Dendritic cell treated with granulocyte-macrophage colony-stimulating factor and Interleukin-4, amounts not matched to agents 40 ng/mL and 50 ng/mL, for 4 days (primary cell): ENCODE measurements at regions not wholly inside any gene's neighbourhood (a gene's known extent, or its start where the extent isn't known, plus 50 kb on each side); places are given as distances from the start of the nearest gene placed in this dataset.
"Not testable (repeated sequence)": the region's sequence is repeated elsewhere in the genome, so short reads cannot be mapped to it uniquely, and the experiment has no call there.

Source experiments
- H3K27ac Mint-ChIP-seq: one replicate; pipeline ENCODE4 v1.8.0; 2022; ENCODE audit warnings: mild to moderate bottlenecking, mixed read lengths
- H3K27me3 Mint-ChIP-seq: one replicate; pipeline ENCODE4 v1.8.0; 2022; ENCODE audit warnings: mild to moderate bottlenecking, mixed read lengths
- H3K36me3 Mint-ChIP-seq: one replicate; pipeline ENCODE4 v1.8.0; 2022; ENCODE audit warnings: low read depth, mixed read lengths
- H3K4me1 Mint-ChIP-seq: one replicate; pipeline ENCODE4 v1.8.0; 2022; ENCODE audit warnings: low read depth, mixed read lengths
- H3K4me3 Mint-ChIP-seq: one replicate; pipeline ENCODE4 v1.8.0; 2022; ENCODE audit warnings: mild to moderate bottlenecking, moderate library complexity, mixed read lengths
- H3K9me3 Mint-ChIP-seq: one replicate; pipeline ENCODE4 v1.8.0; 2022; ENCODE audit warnings: mixed read lengths
- intact Hi-C: fragments of 100-400 bp; cut with micrococcal nuclease; formaldehyde crosslinking; loops from one replicate; pipeline ENCODE4 v1.15.0; 2022

GRCh38 chr1:192459467-192459866 lies 116.1 kb upstream of the RGS1 start:
- Mint-ChIP-seq H3K27me3 (no peaks in the 10 kb centered on the region), H3K9me3 (no peaks in the 10 kb centered on the region), H3K4me3 (no peak overlapping the region), H3K4me1 (peaks cover 14% of the 10 kb centered on the region), H3K36me3 (no peaks in the 10 kb centered on the region), H3K27ac (no peak overlapping the region)
- intact Hi-C loops: no loop called here

DNA sequence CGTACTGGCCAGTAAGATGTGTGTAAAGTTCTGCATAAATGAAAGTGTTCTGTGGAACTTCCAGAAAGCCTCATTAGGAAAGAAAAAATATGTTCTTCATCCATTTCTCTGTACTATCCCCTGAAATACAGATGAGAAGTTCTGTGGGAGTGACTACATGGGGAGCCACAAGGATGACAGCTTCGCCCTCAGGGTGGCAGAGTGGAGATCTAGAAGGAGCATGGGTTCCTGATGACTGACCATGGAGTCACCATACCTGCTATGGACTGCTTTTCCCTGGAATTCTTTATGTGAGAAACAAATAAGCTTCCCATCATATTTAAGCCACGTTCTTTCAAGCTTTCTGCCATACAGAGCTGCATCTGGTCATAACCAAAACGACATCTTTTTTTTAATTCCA lies 113.9 kb upstream of the RGS1 start:
- H3K9me3 Mint-ChIP-seq: no peaks in the 10 kb centered on the region
- no peak overlapping the region for H3K27ac Mint-ChIP-seq
- intact Hi-C loops: no loop called here
- peaks cover 14% of the 10 kb centered on the region for H3K4me1 Mint-ChIP-seq
- H3K4me3 Mint-ChIP-seq: no peak overlapping the region
- H3K36me3 Mint-ChIP-seq: no peaks in the 10 kb centered on the region
- H3K27me3 Mint-ChIP-seq: no peaks in the 10 kb centered on the region

DNA sequence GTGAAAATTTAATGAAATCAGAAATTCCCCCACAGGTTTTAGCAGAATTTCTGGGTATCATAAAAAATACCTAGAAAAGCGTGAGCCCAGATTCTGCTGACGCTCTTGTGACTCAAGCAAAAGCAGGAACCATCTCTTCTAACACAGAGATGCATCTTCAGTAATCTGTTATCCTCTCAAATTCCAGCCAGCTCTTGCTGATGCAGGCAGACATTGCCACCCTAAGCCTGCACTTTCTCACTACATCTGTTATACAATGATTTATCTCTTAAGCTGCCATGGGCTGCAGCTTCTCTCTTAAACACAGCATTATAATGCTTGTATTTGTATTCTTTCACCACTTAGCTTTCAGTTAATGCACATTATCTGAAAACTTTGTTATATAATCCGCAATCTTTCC lies 113.0 kb upstream of the RGS1 start:
- Mint-ChIP-seq H3K4me3 (no peak overlapping the region), H3K36me3 (no peaks in the 10 kb centered on the region), H3K9me3 (no peaks in the 10 kb centered on the region), H3K27ac (no peak overlapping the region), H3K27me3 (no peaks in the 10 kb centered on the region), H3K4me1 (peaks cover 14% of the 10 kb centered on the region)
- intact Hi-C loops: no loop called here

GRCh38 chr1:192463661-192464060 lies 111.9 kb upstream of the RGS1 start:
- Mint-ChIP-seq H3K27ac (no peak overlapping the region), H3K27me3 (no peaks in the 10 kb centered on the region), H3K4me3 (no peak overlapping the region), H3K4me1 (peaks cover 14% of the 10 kb centered on the region), H3K36me3 (no peaks in the 10 kb centered on the region), H3K9me3 (no peaks in the 10 kb centered on the region)
- intact Hi-C loops: no loop called here

- H3K36me3 Mint-ChIP-seq, H3K4me3 Mint-ChIP-seq, H3K9me3 Mint-ChIP-seq, intact Hi-C loops, H3K27ac Mint-ChIP-seq, H3K27me3 Mint-ChIP-seq: not testable (repeated sequence)
- H3K4me1 Mint-ChIP-seq: peaks cover 14% of the 10 kb centered on the region
Observed at GRCh38 chr1:192465221-192465620, 110.4 kb upstream of the RGS1 start.

DNA sequence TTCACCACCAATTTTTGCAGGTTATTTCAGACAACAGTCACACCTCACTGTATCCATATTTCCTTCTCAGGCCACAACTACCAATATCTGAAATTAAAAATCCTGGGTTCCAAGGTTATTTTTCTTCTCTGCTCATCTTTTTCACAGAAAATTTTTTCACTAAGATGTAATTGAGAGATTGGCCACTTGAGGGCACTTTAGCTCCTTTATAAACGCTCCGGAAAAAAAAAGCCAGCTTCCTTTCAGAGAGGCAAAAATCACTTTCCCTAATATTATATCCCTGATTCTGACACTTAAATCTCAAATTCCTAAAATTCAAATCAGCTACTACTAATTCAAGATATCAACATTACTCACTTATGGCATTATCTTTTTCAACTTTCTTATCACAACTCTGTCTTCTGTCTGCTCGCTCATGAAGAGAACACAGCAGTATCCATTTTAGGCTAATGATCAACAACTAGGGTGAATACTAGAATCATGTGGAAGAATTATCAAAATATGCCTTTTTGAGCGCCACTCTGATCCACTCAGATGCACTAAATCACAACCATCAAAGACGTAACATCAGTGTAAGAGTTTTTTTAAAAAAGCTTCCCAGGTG lies 101.4 kb upstream of the RGS1 start:
- H3K4me1 Mint-ChIP-seq: peaks cover 9% of the 10 kb centered on the region
- no peaks in the 10 kb centered on the region for H3K9me3 Mint-ChIP-seq
- H3K27me3 Mint-ChIP-seq: peaks cover 2% of the 10 kb centered on the region
- no peak overlapping the region for H3K4me3 Mint-ChIP-seq
- intact Hi-C loops: loop anchor here (1.0 to 10.0 kb wide), 4 partner anchors 135 to 651 kb away; partner anchors contain the start of gene CDC73
- H3K27ac Mint-ChIP-seq: no peak overlapping the region
- H3K36me3 Mint-ChIP-seq: no peaks in the 10 kb centered on the region

GRCh38 chr1:192475329-192475728 lies 100.2 kb upstream of the RGS1 start:
- intact Hi-C loops: loop anchor here (5.0 to 10.0 kb wide), 2 partner anchors 37 to 649 kb away; partner anchors contain the start of gene CDC73
- Mint-ChIP-seq H3K36me3 (no peaks in the 10 kb centered on the region), H3K27ac (peak overlapping the region; percentile 6), H3K4me1 (peaks cover 9% of the 10 kb centered on the region), H3K27me3 (peaks cover 2% of the 10 kb centered on the region), H3K9me3 (no peaks in the 10 kb centered on the region), H3K4me3 (no peak overlapping the region)

DNA sequence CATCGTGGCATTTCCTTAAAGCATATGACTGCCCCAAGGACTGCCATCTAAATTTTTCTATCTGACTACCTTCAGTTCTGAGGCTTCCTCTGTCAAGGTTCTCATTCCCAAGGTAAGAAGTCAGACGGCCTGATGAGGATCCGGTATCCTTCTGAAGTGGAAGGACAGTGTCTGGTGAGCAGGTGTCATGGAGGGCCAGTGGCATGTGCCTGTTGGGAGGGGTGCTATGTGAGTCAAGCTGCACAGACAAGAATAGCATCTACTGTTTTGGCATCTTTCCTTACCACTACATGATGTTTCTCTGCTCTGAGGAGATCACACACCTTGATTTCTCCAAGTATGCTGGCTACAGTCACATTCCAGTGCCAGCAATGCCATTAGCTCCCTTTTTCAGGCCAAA lies 99.6 kb upstream of the RGS1 start:
- H3K36me3 Mint-ChIP-seq: no peaks in the 10 kb centered on the region
- H3K27ac Mint-ChIP-seq: peak overlapping the region; percentile 84
- intact Hi-C loops: loop anchor here (5.0 to 10.0 kb wide), 2 partner anchors 36 to 649 kb away; partner anchors contain the start of gene CDC73
- no peak overlapping the region for H3K4me3 Mint-ChIP-seq
- H3K27me3 Mint-ChIP-seq: peaks cover 2% of the 10 kb centered on the region
- H3K9me3 Mint-ChIP-seq: no peaks in the 10 kb centered on the region
- peaks cover 9% of the 10 kb centered on the region for H3K4me1 Mint-ChIP-seq

DNA sequence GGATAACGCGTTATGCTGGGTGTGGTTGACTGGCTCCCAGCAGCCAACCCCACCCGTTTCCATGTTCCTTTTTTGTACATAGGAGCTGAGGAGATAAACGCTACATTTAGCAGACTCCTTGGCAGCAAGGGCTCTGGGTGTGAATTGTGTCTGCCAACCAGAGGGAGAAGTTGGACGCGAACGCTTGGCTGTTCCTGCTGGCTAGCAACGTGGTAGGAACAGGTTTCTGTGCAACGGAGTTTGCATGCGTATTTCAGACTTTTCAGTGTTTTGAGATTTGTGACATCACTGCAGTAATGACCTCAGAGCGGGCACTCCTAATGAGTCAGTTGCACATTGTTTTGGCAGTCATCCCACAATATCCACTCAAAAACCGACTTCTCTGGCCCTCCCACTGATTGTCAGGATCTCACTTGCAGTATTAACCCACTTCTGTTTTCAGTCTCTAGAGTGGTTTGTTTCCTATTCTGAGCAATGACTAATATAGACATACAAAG lies 98.7 kb upstream of the RGS1 start:
- H3K9me3 Mint-ChIP-seq: no peaks in the 10 kb centered on the region
- H3K36me3 Mint-ChIP-seq: no peaks in the 10 kb centered on the region
- H3K4me3 Mint-ChIP-seq: no peak overlapping the region
- peak overlapping the region; percentile 84 for H3K27ac Mint-ChIP-seq
- peaks cover 2% of the 10 kb centered on the region for H3K27me3 Mint-ChIP-seq
- intact Hi-C loops: loop anchor here (1.0 to 10.0 kb wide), 3 partner anchors 35 to 648 kb away; partner anchors contain the start of gene CDC73
- H3K4me1 Mint-ChIP-seq: peaks cover 9% of the 10 kb centered on the region

DNA sequence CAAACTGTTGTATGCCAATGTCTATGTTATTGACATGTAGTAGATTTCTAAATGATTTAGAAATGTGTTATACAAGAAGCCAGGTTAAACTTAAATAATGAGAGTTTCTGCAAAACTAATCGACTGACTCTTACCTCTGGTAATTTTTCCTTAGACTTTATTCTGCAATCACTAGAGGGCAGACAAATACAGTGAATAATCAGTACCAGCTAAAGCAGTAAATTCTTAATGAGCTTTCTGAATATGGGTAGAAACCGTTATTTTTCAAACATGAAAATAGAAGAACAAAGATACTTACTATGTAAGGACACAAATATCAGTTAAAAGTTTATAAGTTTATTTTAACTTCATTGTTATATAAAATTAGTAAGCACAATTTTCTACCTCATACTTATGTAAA lies 97.9 kb upstream of the RGS1 start:
- H3K4me3 Mint-ChIP-seq: no peak overlapping the region
- intact Hi-C loops: loop anchor here (1.0 to 10.0 kb wide), 3 partner anchors 35 to 647 kb away; partner anchors contain the start of gene CDC73
- peaks cover 9% of the 10 kb centered on the region for H3K4me1 Mint-ChIP-seq
- H3K9me3 Mint-ChIP-seq: no peaks in the 10 kb centered on the region
- peaks cover 2% of the 10 kb centered on the region for H3K27me3 Mint-ChIP-seq
- no peak overlapping the region for H3K27ac Mint-ChIP-seq
- no peaks in the 10 kb centered on the region for H3K36me3 Mint-ChIP-seq

DNA sequence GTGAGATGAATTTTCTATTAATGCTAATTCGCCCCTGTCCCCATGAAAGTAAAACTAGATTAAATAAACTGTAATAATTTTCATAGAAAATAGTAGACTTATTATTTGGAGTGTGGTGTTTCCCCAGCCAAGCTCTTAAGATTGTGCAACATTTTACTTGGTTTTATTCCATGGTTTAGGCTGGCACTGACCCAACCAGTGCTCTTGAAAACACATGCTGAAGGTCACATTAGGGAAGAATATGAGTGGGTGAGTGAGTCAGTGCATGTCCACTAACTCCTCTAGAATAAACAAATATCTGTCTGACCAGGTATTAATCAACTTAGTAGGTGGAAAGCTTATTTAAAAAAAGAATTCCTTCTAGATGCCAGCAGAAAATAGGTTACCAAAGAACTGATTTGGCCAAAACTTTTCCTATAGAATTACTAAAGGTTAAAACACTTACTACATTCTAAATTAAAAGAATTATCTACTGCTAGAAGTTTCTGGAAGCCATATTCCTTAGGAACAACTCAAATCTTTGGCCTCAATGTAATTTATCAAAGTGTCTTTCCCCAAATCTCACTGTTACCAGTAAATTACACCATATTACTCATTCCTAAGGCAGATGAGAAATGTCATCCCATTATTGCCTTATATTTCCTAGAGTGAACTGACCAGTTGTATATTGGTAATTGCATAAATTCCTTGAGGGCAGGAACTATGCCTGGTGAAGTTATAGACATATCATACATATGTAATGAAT lies 89.7 kb upstream of the RGS1 start:
- Mint-ChIP-seq H3K4me3 (no peak overlapping the region), H3K4me1 (no peaks in the 10 kb centered on the region), H3K36me3 (no peaks in the 10 kb centered on the region), H3K27ac (no peak overlapping the region), H3K9me3 (no peaks in the 10 kb centered on the region), H3K27me3 (no peaks in the 10 kb centered on the region)
- intact Hi-C loops: no loop called here

GRCh38 chr1:192488058-192488457 lies 87.5 kb upstream of the RGS1 start:
- H3K27ac Mint-ChIP-seq: no peak overlapping the region
- H3K36me3 Mint-ChIP-seq: no peaks in the 10 kb centered on the region
- intact Hi-C loops: no loop called here
- H3K4me3 Mint-ChIP-seq: no peak overlapping the region
- no peaks in the 10 kb centered on the region for H3K4me1 Mint-ChIP-seq
- no peaks in the 10 kb centered on the region for H3K27me3 Mint-ChIP-seq
- no peaks in the 10 kb centered on the region for H3K9me3 Mint-ChIP-seq

- H3K36me3 Mint-ChIP-seq: no peaks in the 10 kb centered on the region
- no peaks in the 10 kb centered on the region for H3K9me3 Mint-ChIP-seq
- H3K27ac Mint-ChIP-seq: no peak overlapping the region
- H3K27me3 Mint-ChIP-seq: no peaks in the 10 kb centered on the region
- no peak overlapping the region for H3K4me3 Mint-ChIP-seq
- H3K4me1 Mint-ChIP-seq: no peaks in the 10 kb centered on the region
- intact Hi-C loops: no loop called here
Observed at GRCh38 chr1:192489047-192489446, 86.5 kb upstream of the RGS1 start.

GRCh38 chr1:192489748-192490147 lies 85.8 kb upstream of the RGS1 start:
- no peaks in the 10 kb centered on the region for H3K9me3 Mint-ChIP-seq
- H3K27ac Mint-ChIP-seq: peak overlapping the region; percentile 52
- no peak overlapping the region for H3K4me3 Mint-ChIP-seq
- H3K27me3 Mint-ChIP-seq: no peaks in the 10 kb centered on the region
- H3K36me3 Mint-ChIP-seq: no peaks in the 10 kb centered on the region
- intact Hi-C loops: no loop called here
- no peaks in the 10 kb centered on the region for H3K4me1 Mint-ChIP-seq
